ENCODE measurements at regions not wholly inside any gene's neighbourhood (a gene's known extent, or its start where the extent isn't known, plus 50 kb on each side); places are given as distances from the start of the nearest gene placed in this dataset.

GRCh38 chr12:91379051-91379775 lies 196.6 kb upstream of the DCN start:
- H3K27ac Mint-ChIP-seq (ENCODE audit: unreplicated experiment), result no peak overlapping the region
- H3K36me3 Mint-ChIP-seq (ENCODE audit: low read depth), result peaks cover 2% of the 10 kb centered on the region
- peaks cover 7% of the 10 kb centered on the region for H3K9me3 Mint-ChIP-seq
- H3K4me3 Mint-ChIP-seq, result no peak overlapping the region
- no peak for TF ChIP-seq CTCF (conservative IDR thresholded peaks at IDR 0.05)
- peaks cover 64% of the 10 kb centered on the region for H3K4me1 Mint-ChIP-seq
- H3K27me3 Mint-ChIP-seq (ENCODE audit: low read depth), result no peaks in the 10 kb centered on the region
- no peak for DNase-seq (ENCODE audit: low read depth, low spot score)

GRCh38 chr12:91377436-91377835 lies 194.8 kb upstream of the DCN start:
- Mint-ChIP-seq H3K27ac (ENCODE audit: unreplicated experiment) (no peak overlapping the region), H3K27me3 (ENCODE audit: low read depth) (no peaks in the 10 kb centered on the region), H3K4me1 (peaks cover 54% of the 10 kb centered on the region), H3K9me3 (peaks cover 4% of the 10 kb centered on the region), H3K36me3 (ENCODE audit: low read depth) (peaks cover 2% of the 10 kb centered on the region), H3K4me3 (no peak overlapping the region)
- no peak for TF ChIP-seq CTCF (conservative IDR thresholded peaks at IDR 0.05)
- no peak for DNase-seq (ENCODE audit: low read depth, low spot score)

GRCh38 chr12:91373086-91373485 lies 190.5 kb upstream of the DCN start:
- H3K4me1 Mint-ChIP-seq, result peaks cover 36% of the 10 kb centered on the region
- H3K27me3 Mint-ChIP-seq (ENCODE audit: low read depth), result no peaks in the 10 kb centered on the region
- H3K9me3 Mint-ChIP-seq, result peaks cover 7% of the 10 kb centered on the region
- no peak overlapping the region for H3K4me3 Mint-ChIP-seq
- H3K27ac Mint-ChIP-seq (ENCODE audit: unreplicated experiment), result no peak overlapping the region
- peaks cover 5% of the 10 kb centered on the region for H3K36me3 Mint-ChIP-seq (ENCODE audit: low read depth)
- no peak for TF ChIP-seq CTCF (conservative IDR thresholded peaks at IDR 0.05)
- no peak for DNase-seq (ENCODE audit: low read depth, low spot score)

GRCh38 chr12:91370086-91370868 lies 187.7 kb upstream of the DCN start:
- DNase-seq (ENCODE audit: low read depth, low spot score), result no peak
- Mint-ChIP-seq H3K4me3 (no peak overlapping the region), H3K27me3 (ENCODE audit: low read depth) (no peaks in the 10 kb centered on the region), H3K27ac (ENCODE audit: unreplicated experiment) (no peak overlapping the region), H3K4me1 (peaks cover 24% of the 10 kb centered on the region), H3K36me3 (ENCODE audit: low read depth) (peaks cover 5% of the 10 kb centered on the region), H3K9me3 (peaks cover 6% of the 10 kb centered on the region)
- no peak for TF ChIP-seq CTCF (conservative IDR thresholded peaks at IDR 0.05)

- Mint-ChIP-seq H3K4me1 (peaks cover 30% of the 10 kb centered on the region), H3K9me3 (peaks cover 3% of the 10 kb centered on the region), H3K27me3 (ENCODE audit: low read depth) (no peaks in the 10 kb centered on the region), H3K27ac (ENCODE audit: unreplicated experiment) (no peak overlapping the region), H3K4me3 (no peak overlapping the region), H3K36me3 (ENCODE audit: low read depth) (peaks cover 2% of the 10 kb centered on the region)
- TF ChIP-seq CTCF (conservative IDR thresholded peaks at IDR 0.05), result no peak
- no peak for DNase-seq (ENCODE audit: low read depth, low spot score)
These were observed 186.0 kb upstream of the DCN start for GRCh38 chr12:91368613-91369012.
